NCI-H446 treated with DMSO at 0.1 percent for 48 hours (cell line): ENCODE measurements at regions not wholly inside any gene's neighbourhood (a gene's known extent, or its start where the extent isn't known, plus 50 kb on each side); places are given as distances from the start of the nearest gene placed in this dataset.

Experiments used
- DNase-seq: peaks from one replicate; lab custom pipeline; 2025; lab: John Stamatoyannopoulos, UW

DNA sequence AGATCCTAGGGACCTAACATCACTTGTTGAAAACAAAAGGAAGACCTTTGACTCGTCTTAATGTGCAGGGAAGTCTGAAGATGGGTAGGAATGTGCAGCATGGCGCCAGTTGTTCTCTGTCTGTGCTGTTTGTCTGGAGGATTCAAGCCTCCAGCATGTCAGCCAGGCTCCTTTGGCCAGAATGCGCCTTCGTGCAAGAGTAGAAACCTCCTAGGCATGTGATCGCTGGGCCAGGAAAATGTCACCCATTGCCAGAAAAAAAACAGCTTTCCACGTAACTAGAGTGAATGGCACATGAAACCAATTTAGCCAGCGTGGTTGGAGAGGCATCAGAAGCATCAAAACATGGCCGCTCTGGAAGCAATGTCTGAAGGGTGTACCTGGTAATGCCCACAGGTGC is 132.7 kb downstream of the EDN1 start:
- no peak for DNase-seq

DNA sequence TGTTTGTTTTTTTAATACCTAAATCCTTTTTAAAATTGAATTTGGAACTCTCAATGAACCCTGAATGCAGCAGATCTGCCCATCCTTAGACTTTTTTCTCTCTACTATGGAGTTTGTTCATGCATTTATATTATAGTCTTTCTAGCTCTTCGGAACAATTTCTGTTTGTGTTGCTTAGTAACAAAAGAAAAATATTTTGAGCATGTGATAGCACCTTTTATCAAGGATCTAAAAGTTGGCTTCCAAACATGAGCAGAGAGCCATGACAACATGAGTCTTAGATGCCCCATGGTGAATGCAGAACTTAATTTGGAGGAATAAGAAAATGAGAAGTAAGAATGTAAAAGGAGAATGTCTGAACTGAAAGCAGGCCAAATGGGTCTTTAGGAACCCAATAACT is 133.7 kb downstream of the EDN1 start:
- no peak for DNase-seq

GRCh38 chr6:12426121-12426520 is 136.0 kb downstream of the EDN1 start:
- no peak for DNase-seq

- no peak for DNase-seq
These were observed 140.9 kb downstream of the EDN1 start for GRCh38 chr6:12431023-12431422.

GRCh38 chr6:12436224-12436623 is 146.1 kb downstream of the EDN1 start:
- DNase-seq: no peak

GRCh38 chr6:12436683-12437082 is 146.5 kb downstream of the EDN1 start:
- no peak for DNase-seq

GRCh38 chr6:12439296-12439695 is 149.1 kb downstream of the EDN1 start:
- DNase-seq: no peak

DNA sequence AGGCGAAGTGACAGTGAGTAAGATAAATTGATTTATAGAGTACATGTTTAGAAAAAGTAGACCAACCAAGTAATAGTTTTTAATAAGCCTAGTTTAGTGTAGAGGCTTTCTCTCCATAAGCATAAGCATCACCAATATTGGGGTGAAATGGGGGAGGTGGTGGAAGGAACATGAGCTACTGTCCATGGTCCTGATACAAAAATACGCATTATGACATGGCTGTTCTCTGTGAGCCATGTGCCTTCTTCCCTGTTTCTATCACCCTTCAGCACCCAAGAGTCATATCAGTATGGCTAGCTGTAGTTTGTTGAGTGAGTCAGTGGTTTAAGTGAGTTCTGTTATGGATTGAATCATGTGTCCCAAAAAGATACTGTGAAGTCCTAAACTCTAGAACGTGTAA is 150.8 kb downstream of the EDN1 start:
- no peak for DNase-seq

- no peak for DNase-seq
These were observed 152.3 kb downstream of the EDN1 start for GRCh38 chr6:12442455-12442854.

GRCh38 chr6:12446394-12446793 is 156.2 kb downstream of the EDN1 start:
- no peak for DNase-seq

GRCh38 chr6:12449447-12449846 is 159.3 kb downstream of the EDN1 start:
- no peak for DNase-seq

- DNase-seq: no peak
These were observed 160.3 kb downstream of the EDN1 start for GRCh38 chr6:12450467-12450866.

GRCh38 chr6:12456343-12456742 is 166.2 kb downstream of the EDN1 start:
- no peak for DNase-seq

GRCh38 chr6:12457094-12457493 is 166.9 kb downstream of the EDN1 start:
- DNase-seq: no peak

DNA sequence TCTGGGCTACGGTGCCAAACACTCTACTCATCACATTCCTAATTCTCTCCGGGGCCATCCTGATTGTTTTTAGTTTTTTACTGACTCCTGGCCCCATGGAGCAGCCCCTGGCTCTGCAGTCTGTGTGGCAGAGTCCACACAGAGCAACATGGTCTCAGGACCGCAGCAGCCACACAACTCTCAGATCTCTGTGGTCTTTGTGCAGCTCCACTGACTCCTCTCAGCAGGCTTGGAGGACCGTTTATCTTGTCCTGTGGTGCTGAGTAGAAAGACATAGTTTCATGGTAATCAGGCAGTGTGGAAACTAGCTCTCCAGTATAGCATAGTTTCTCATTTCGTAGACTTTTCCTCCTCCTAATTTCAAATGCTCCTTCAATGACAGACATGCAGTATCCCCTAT is 168.4 kb downstream of the EDN1 start:
- no peak for DNase-seq

DNA sequence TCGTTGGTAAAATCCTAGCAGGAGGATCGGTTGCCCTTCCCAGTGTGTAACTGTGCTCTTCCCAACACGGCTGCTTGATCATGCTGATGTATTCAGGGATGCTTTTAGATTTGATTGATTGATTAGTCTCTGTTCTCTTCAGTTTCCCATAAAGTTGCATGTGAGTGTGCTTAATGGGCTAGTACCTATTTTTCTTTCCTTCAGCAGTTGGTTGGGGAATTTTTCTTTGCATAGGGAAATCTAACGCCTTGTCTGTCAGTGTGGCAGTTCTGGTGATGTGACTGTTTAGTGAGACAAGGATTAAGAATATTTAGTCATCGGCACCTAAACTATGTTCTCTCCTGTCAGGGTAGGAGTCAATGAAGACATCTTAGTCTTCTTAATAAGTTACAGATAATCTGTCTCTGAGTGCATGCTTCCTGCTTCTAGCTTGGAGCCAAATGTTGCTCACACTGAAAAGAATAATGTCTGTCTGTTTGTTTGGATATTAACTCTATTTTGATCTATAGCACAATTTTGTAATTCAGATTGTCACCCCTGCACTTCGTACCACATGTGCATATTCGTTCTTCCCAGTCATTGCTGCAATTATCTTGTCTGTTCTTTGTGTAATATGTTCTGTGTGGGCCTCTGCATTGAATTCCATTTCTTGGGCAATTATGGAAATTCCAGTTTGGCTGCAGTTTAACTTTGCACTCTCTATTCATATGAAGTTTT is 169.9 kb downstream of the EDN1 start:
- no peak for DNase-seq

DNA sequence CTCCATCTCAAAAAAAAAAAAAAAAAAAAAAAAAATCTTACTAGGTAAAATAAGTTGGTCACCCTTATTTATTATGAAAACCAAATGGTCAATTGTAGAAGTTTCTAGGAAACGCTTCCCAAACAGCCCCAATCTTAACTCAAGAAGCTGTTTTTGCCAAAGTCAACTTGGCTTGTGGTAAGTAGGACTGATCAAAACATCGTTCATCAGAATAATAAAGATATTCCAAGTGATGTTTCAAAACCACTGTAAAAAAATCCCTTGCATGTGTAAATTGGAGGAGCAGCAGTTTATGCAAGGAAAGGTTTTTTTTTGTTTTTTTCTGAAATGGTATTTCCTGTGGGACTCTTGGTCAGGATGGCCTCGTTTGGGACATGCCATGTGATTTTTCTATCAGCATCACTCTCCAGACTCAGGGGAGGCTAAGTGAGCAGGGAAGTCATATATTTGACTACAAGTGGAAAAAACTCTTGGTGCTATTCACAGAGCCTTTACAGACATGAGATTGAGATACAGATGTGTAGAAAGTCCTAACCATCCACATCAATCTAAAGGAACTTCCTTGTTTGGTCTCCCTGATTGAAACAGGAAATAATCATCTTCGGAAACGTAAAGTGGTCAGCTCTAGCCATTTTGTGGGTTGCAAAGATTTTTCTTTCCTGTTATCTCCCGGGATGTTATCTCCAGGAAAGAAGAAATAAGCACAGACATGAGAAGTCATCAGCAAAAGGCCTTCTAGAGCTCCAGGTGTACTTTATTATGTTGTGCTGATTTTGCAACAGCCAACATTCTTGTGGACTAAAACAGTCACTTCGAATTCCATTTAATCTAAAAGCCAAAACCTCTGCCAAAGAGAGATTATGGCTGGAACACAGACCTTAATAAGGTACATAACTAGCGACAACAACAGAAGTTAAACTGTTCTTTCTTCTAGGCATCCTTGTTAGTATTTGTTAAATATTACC is 177.8 kb downstream of the EDN1 start:
- DNase-seq: no peak

DNA sequence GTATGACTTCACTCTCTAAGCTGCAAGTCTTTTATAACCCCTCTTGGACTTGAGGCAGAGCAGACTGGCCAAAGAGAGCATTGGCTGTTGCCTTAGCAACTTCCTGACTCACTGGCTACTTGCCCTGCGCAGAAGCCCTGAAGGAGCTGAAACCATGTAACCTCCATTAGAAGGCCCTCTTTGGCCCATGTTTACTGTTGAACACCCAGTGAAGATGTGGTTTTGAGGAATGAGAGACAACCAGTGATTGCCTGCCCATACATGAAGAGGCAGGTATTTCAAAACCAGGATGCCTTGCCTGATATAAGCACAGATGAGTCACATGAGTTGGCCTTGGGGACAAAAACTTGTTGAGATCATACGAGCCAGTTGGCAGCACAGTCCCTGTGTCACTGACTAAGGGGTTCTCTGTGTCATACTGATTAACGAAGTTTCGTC is 182.5 kb downstream of the EDN1 start:
- no peak for DNase-seq

DNA sequence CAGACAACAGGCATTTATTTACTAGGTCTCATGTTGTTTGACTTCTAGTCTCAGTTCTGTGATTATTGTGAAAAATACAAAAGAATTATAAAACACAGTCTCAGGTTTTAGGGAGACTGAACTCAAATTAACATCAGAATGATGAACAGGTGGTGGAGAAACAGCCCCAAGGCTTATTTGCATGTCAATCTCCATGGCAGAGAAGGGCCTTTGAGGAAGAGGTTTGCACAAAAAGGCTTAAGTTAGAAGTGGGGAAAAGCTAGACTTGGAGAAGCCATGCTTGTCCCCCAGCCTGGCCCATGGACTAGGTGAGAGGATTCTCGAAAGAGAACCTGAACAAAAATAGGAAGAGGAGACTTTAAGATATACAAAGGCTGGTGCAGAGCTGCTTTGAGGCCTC is 183.3 kb downstream of the EDN1 start:
- DNase-seq: no peak

DNA sequence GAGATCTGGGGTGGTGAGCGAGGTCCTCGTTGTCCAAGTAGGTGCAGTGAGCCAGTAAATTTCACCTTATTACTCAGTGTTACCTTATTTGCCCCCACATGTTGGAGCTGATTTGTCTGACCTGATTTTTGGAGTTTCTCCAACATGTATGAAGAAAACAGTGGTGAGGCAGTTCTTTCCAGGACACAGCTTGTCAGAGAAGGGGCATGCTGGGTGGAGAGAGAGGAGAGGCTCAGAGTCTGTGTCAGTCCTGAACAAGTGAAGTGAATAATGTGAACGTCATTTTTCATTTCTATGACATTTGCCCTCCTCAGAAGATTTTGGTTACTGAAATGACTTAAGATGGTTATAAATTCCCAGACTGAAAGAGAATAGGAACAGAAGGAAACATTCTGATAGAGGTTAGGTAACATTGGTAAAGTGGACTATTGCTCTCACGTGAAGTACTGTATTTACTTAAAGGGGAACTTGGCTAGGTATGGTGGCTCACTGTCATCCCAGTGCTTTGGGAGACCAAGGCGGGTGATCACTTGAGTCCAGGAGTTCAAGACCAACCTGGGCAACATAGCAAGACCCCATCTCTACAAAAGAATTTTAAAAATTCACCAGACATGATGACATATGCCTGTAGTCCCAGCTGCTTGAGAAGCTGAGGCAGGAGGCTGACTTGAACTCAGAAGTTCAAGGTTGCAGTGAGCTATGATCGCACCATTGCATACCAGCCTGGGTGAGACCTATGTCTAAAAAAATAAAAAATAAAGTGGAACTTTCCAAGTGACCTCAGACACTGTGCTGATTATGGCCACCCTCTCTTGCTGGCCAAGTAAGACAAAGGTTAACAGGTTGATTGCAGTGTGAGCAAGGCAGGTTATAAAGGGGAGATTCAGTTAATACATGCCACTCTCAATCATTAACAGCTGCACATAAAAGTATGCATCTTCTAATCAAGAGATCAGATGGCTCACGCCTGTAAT is 184.3 kb downstream of the EDN1 start:
- no peak for DNase-seq

DNA sequence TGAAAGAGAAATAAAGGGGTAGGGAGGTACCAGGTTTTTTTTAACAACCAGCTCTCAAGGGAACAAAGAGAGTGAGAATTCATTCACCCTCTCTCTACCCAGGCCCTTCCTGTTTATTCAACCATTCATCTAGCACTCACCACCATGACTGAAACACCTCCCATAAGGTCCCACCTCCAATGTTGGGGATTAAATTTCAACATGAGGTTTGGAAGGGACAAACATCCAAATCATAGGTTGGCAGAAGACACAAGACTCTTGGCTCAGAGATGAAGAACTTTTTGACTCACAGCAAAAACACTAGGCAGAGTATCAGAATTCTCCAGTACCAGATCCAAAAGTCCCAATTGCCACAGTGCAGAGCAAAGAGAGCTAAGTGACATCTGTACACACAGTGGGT is 186.3 kb downstream of the EDN1 start:
- no peak for DNase-seq

DNA sequence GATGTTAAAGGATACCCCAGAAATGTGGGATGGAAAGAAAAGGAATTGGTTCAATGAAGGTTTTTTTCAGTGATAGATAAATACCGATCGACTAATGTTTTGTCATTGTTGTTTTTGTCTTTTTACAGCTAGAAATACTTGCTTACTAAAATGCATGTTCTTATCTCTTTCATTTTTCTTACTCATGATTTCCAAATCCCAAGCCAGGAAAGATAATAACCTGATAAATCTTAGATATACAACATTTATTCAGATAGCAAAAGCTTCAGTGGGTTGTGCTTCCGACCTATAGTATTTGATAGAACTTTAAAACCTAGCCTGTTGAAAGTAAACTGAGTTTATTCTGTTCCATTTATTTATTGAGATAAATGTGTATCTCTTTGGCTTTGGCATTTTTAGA is 187.5 kb downstream of the EDN1 start:
- DNase-seq: no peak
